Left lung (tissue), 4 donors: ENCODE measurements at regions not wholly inside any gene's neighbourhood (a gene's known extent, or its start where the extent isn't known, plus 50 kb on each side); places are given as distances from the start of the nearest gene placed in this dataset.
"Not testable (repeated sequence)": the region's sequence is repeated elsewhere in the genome, so short reads cannot be mapped to it uniquely, and the experiment has no call there.

Experiments used
- ATAC-seq: fragments of 200-7000 bp; cut with Tn5 transposase; one replicate; pipeline ENCODE4 v1.9.1; 2020; ENCODE audit warnings: moderate library complexity
- DNase-seq, 4 donors: peaks; one replicate each; pipeline ENCODE4 v3.0.0-alpha.2; 2013 to 2020
- H3K27ac ChIP-seq, 2 donors: fragments of 200-600 bp; sonication (generic) in 1 of 2; one replicate each; pipeline versions ENCODE4 v1.5.0 to v1.8.0; 2020 to 2021
- H3K27me3 ChIP-seq, 2 donors: fragments of 200-600 bp; sonication (generic) in 1 of 2; one replicate each; pipeline versions ENCODE4 v1.5.0 to v1.8.0; 2020 to 2021
- H3K36me3 ChIP-seq, 2 donors: fragments of 200-600 bp; sonication (generic) in 1 of 2; one replicate each; pipeline versions ENCODE4 v1.5.0 to v1.8.0; 2020 to 2021
- H3K4me1 ChIP-seq, 2 donors: fragments of 200-600 bp; one replicate each; pipeline ENCODE4 v1.8.0; 2021
- H3K4me3 ChIP-seq, 2 donors: fragments of 200-600 bp; sonication (generic) in 1 of 2; one replicate each; pipeline versions ENCODE4 v1.5.0 to v1.8.0; 2020 to 2021; ENCODE audit warnings: mild to moderate bottlenecking in 1 of 2
- H3K9me3 ChIP-seq, 2 donors: fragments of 200-600 bp; sonication (generic) in 1 of 2; one replicate each; pipeline versions ENCODE4 v1.5.0 to v1.8.0; 2020 to 2021
- intact Hi-C, 2 donors: fragments of 100-400 bp; cut with DNase I; formaldehyde crosslinking; loops; one replicate each; pipeline versions ENCODE4 v1.11.2 to v1.14.2; 2022
- TF ChIP-seq, protein P1 (sequence below), 2 donors: fragments of 200-600 bp; sonication (generic) in 1 of 2; IDR thresholded peaks; one replicate each; pipeline versions ENCODE4 v1.5.0 to v1.8.0; 2021; ENCODE audit warnings: antibody characterized with exemption in 2 of 2
- donor health status: DM: no; HTN: yes; CAD: no.
- donor health status: DM: no; HTN: no; CAD: no.

DNA sequence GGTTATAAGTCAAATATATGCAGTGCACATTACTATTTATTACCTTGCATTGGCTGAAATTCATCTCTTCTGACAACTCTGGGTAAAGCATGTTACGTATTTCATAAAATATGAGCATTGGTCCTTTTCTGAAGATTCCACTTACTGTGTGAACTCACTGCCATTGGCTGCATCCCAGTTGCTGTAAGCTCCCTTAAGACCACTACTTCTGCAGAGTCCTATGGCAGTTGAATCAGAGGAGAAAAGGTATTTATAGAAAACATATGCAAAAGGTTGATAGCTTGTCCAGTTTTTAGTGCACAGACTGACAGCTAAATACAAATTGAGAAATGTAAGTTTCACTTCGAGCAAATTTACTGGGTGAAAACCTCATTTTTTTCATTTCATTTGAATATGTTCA, 394.6 kb upstream of the ARRDC3 start:
- Histone ChIP-seq H3K36me3 (no peaks in the 10 kb centered on the region), H3K27ac (no peak overlapping the region), H3K27me3 (no peaks in the 10 kb centered on the region), H3K4me3 (no peak overlapping the region), H3K4me1 (no peaks in the 10 kb centered on the region), H3K9me3 (no peaks in the 10 kb centered on the region)
- DNase-seq: no peak
- intact Hi-C loops: no loop called here
- TF ChIP-seq, protein P1, sequence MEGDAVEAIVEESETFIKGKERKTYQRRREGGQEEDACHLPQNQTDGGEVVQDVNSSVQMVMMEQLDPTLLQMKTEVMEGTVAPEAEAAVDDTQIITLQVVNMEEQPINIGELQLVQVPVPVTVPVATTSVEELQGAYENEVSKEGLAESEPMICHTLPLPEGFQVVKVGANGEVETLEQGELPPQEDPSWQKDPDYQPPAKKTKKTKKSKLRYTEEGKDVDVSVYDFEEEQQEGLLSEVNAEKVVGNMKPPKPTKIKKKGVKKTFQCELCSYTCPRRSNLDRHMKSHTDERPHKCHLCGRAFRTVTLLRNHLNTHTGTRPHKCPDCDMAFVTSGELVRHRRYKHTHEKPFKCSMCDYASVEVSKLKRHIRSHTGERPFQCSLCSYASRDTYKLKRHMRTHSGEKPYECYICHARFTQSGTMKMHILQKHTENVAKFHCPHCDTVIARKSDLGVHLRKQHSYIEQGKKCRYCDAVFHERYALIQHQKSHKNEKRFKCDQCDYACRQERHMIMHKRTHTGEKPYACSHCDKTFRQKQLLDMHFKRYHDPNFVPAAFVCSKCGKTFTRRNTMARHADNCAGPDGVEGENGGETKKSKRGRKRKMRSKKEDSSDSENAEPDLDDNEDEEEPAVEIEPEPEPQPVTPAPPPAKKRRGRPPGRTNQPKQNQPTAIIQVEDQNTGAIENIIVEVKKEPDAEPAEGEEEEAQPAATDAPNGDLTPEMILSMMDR (IDR thresholded peaks at IDR 0.05): no peak
- no peak for ATAC-seq

- Histone ChIP-seq H3K36me3 (no peaks in the 10 kb centered on the region), H3K9me3 (no peaks in the 10 kb centered on the region), H3K27ac (no peak overlapping the region), H3K27me3 (no peaks in the 10 kb centered on the region), H3K4me1 (no peaks in the 10 kb centered on the region), H3K4me3 (no peak overlapping the region)
- ATAC-seq (no peak), DNase-seq (no peak)
- intact Hi-C loops: no loop called here
- TF ChIP-seq, protein P1 (IDR thresholded peaks at IDR 0.05): no peak
These were observed 393.1 kb upstream of the ARRDC3 start for GRCh38 chr5:91776249-91776648.

- no peak overlapping the region for H3K4me3 ChIP-seq
- TF ChIP-seq, protein P1 (IDR thresholded peaks at IDR 0.05): no peak
- ATAC-seq (no peak), DNase-seq (no peak)
- H3K9me3 ChIP-seq: no peaks in the 10 kb centered on the region
- no peaks in the 10 kb centered on the region for H3K27me3 ChIP-seq
- H3K27ac ChIP-seq: no peak overlapping the region
- H3K4me1 ChIP-seq: no peaks in the 10 kb centered on the region
- no peaks in the 10 kb centered on the region for H3K36me3 ChIP-seq
- intact Hi-C loops: no loop called here
These were observed 387.3 kb upstream of the ARRDC3 start for GRCh38 chr5:91770400-91770799.

DNA sequence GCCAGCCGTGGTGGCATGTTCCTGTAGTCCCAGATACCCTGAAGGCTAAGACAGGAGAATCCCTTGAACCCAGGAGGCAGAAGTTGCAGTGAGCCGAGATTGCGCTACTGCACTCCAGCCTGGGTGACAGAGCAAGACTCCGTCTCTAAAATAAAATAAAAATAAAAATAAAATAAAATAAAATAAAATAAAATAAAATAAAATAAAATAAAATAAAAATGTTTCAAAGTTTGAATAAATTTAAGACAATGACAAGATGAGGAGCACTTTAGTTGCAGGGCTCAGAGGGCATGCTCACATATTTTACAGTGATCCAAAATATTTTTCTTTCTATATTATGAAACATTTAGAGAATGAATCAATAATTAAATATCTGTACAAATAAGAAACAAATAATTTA, 374.3 kb upstream of the ARRDC3 start:
- not testable (repeated sequence) for DNase-seq

GRCh38 chr5:91754990-91755389, 371.9 kb upstream of the ARRDC3 start:
- intact Hi-C loops: no loop called here
- TF ChIP-seq, protein P1 (IDR thresholded peaks at IDR 0.05): no peak
- Histone ChIP-seq H3K4me1 (no peaks in the 10 kb centered on the region), H3K27ac (no peak overlapping the region), H3K27me3 (no peaks in the 10 kb centered on the region), H3K9me3 (no peaks in the 10 kb centered on the region), H3K36me3 (no peaks in the 10 kb centered on the region), H3K4me3 (no peak overlapping the region)
- ATAC-seq: no peak
- DNase-seq: no peak

More for the DNA sequence above, 374.3 kb upstream of the ARRDC3 start:
- ATAC-seq, H3K4me1 ChIP-seq, intact Hi-C loops, H3K36me3 ChIP-seq, H3K27me3 ChIP-seq, H3K4me3 ChIP-seq, H3K9me3 ChIP-seq, H3K27ac ChIP-seq: not testable (repeated sequence)

DNA sequence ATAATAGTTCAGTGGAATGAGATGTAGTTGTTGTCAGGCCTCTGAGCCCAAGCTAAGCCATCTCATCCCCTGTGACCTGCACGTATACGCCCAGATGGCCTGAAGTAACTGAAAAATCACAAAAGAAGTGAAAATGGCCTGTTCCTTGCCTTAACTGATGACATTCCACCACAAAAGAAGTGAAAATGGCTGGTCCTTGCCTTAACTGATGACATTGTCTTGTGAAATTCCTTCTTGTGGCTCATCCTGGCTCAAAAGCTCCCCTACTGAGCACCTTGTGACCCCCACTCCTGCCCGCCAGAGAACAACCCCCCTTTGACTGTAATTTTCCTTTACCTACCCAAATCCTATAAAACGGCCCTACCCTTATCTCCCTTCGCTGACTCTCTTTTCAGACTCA, 361.4 kb upstream of the ARRDC3 start:
- H3K4me1 ChIP-seq, intact Hi-C loops, H3K27me3 ChIP-seq, H3K27ac ChIP-seq, ATAC-seq, H3K36me3 ChIP-seq, H3K4me3 ChIP-seq, DNase-seq, H3K9me3 ChIP-seq: not testable (repeated sequence)
